ENCODE measurements at regions not wholly inside any gene's neighbourhood (a gene's known extent, or its start where the extent isn't known, plus 50 kb on each side); places are given as distances from the start of the nearest gene placed in this dataset.

GRCh38 chr6:88422831-88423230 is 256.7 kb upstream of the CNR1 start:
- TF ChIP-seq GATA3 (IDR thresholded peaks at IDR 0.05; ENCODE audit: low read depth, low read length), result no peak
- no peak for TF ChIP-seq GATA2 (IDR thresholded peaks at IDR 0.05; ENCODE audit: low read depth, low read length)
